K562 (cell line): ENCODE measurements at regions not wholly inside any gene's neighbourhood (a gene's known extent, or its start where the extent isn't known, plus 50 kb on each side); places are given as distances from the start of the nearest gene placed in this dataset.

Experiments used
- ATAC-seq: fragments of 200-7000 bp; cut with Tn5 transposase; 3 replicates; pipeline ENCODE4 v1.9.1; 2020; ENCODE audit warnings: moderate library complexity
- BruUV-seq: library from RNA; stranded (reverse); fragments of 400-500 nt; replicated peaks from 2 replicates; lab custom pipeline; 2021; lab: Mats Ljungman, UMichigan
- CTCF ChIA-PET: fragments of 300-600 bp; formaldehyde crosslinking; extraction: SDS; loops from one replicate; lab custom pipeline; 2021; ENCODE audit warnings: low intra/inter-chr PET ratio; lab: Yijun Ruan, JAX
- POLR2A ChIA-PET: fragments of 300-600, 350-650 bp; sonication (Branson Sonifier 250); formaldehyde crosslinking; extraction: SDS; loops from one replicate; lab custom pipeline; 2021; ENCODE audit warnings: antibody characterized with exemption, inconsistent platforms; lab: Yijun Ruan, JAX
- DNase-seq, 4 experiments: peaks; one replicate each; pipeline versions ENCODE4 v3.0.0 to v3.0.0-alpha.2; 2011 to 2018; ENCODE audit warnings: low spot score in 3 of 4, mixed read lengths in 3 of 4; ENCODE audit errors: extremely low read depth in 1 of 4
- FAIRE-seq: peaks from 2 replicates; lab custom pipeline; 2011; peaks lifted over from hg19 to GRCh38; lab: Jason Lieb, UNC
- H2AFZ ChIP-seq: 2 replicates; pipeline ENCODE4 v1.6.0; 2011; ENCODE audit warnings: low read depth, low read length, control low read depth, inconsistent platforms
- H3K27ac ChIP-seq: fragments of 200-600 bp; 3 replicates; pipeline ENCODE4 v1.8.0; 2011; ENCODE audit warnings: low read depth, mild to moderate bottlenecking, control low read depth, inconsistent platforms, low read length, moderate library complexity, mixed read lengths; ENCODE audit errors: extremely low read depth
- H3K27me3 ChIP-seq, 2 experiments: fragments of 300-600 bp in 1 of 2; 2 replicates in 1 of 2; 3 replicates in 1 of 2; pipeline versions ENCODE4 v1.6.0 to v1.8.0; 2011; ENCODE audit warnings: inconsistent platforms in 2 of 2, low read length in 2 of 2, mild to moderate bottlenecking in 1 of 2, mixed read lengths in 1 of 2, moderate library complexity in 1 of 2; ENCODE audit not compliant: control insufficient read depth in 2 of 2, insufficient read depth in 2 of 2
- H3K36me3 ChIP-seq: fragments of 300-600 bp; 3 replicates; pipeline ENCODE4 v1.8.0; 2011; ENCODE audit warnings: mild to moderate bottlenecking, low read length, inconsistent platforms; ENCODE audit not compliant: control insufficient read depth, insufficient read depth
- H3K4me1 ChIP-seq, 2 experiments: fragments of 200-600 bp in 1 of 2; replicated peaks in 1 of 2; 2 replicates in 1 of 2; 3 replicates in 1 of 2; pipeline versions ENCODE4 v1.5.1 to v1.8.0; 2011; ENCODE audit warnings: inconsistent platforms in 2 of 2, low read length in 2 of 2, mild to moderate bottlenecking in 1 of 2, mixed read lengths in 1 of 2, moderate library complexity in 1 of 2; ENCODE audit not compliant: control insufficient read depth in 2 of 2, insufficient read depth in 2 of 2
- H3K4me2 ChIP-seq: 2 replicates; pipeline ENCODE4 v1.6.1; 2011; ENCODE audit warnings: low read length, control low read depth, inconsistent platforms, mixed read lengths; ENCODE audit not compliant: insufficient read depth
- H3K4me3 ChIP-seq: fragments of 200-600 bp; sonication (generic), shearing (Covaris generic); 2 replicates; pipeline ENCODE4 v1.5.1; 2016; ENCODE audit warnings: control low read depth, inconsistent platforms
- H3K79me2 ChIP-seq: fragments of 200-600 bp; 3 replicates; pipeline ENCODE4 v1.8.0; 2011; ENCODE audit warnings: low read length, inconsistent platforms; ENCODE audit not compliant: control insufficient read depth, insufficient read depth
- H3K9ac ChIP-seq, 2 experiments: 2 replicates each; pipeline versions ENCODE4 v1.6.0 to v1.6.1; 2011; ENCODE audit warnings: low read depth in 2 of 2, low read length in 2 of 2, control low read depth in 1 of 2, inconsistent platforms in 1 of 2, mild to moderate bottlenecking in 1 of 2, mixed read lengths in 1 of 2; ENCODE audit not compliant: insufficient read depth in 1 of 2
- H3K9me1 ChIP-seq: one replicate; pipeline ENCODE4 v1.6.0; 2011; ENCODE audit warnings: inconsistent platforms, mild to moderate bottlenecking, low read length, moderate library complexity; ENCODE audit not compliant: control insufficient read depth, insufficient read depth
- H3K9me3 ChIP-seq: replicated peaks from 2 replicates; pipeline ENCODE4 v1.5.1; 2011; ENCODE audit warnings: low read depth, low read length, inconsistent platforms; ENCODE audit not compliant: control insufficient read depth, insufficient read depth
- H4K20me1 ChIP-seq: replicated peaks from 2 replicates; pipeline ENCODE4 v1.6.1; 2011; ENCODE audit warnings: low read length, inconsistent platforms, mixed read lengths; ENCODE audit not compliant: control insufficient read depth, insufficient read depth
- CXXC5 ChIP-seq: fragments of 250-450 bp; sonication (Bioruptor Pico); IDR thresholded peaks from 2 replicates; pipeline ENCODE4 v1.8.0; 2022; ENCODE audit warnings: inconsistent platforms, mild to moderate bottlenecking, moderate library complexity
- FOXJ3 ChIP-seq: sonication (generic); formaldehyde crosslinking; IDR thresholded peaks from 2 replicates; pipeline ENCODE4 v1.4.0; 2020; ENCODE audit warnings: mild to moderate bottlenecking, missing genetic modification reagents
- NR2C2 ChIP-seq, 2 experiments: fragments of 200-800 bp in 1 of 2; sonication (Bioruptor generic) in 1 of 2; sonication (generic) in 1 of 2; formaldehyde crosslinking in 1 of 2; IDR thresholded peaks; 2 replicates each; pipeline versions ENCODE4 v1.6.1 to v1.8.0; 2016 to 2022; ENCODE audit warnings: mild to moderate bottlenecking in 1 of 2, missing compliant biosample characterization in 1 of 2, missing genetic modification characterization in 1 of 2, missing genetic modification reagents in 1 of 2
- SMAD2 ChIP-seq: fragments of 150-350 bp; IDR thresholded peaks from 2 replicates; pipeline ENCODE4 v1.6.1; 2014; ENCODE audit warnings: low read depth, mild to moderate bottlenecking, low read length
- WGBS: fragments of 100-300 bp; shearing (Covaris generic); methylation state at CpG from one replicate; pipeline ENCODE4 v1.1.6; 2016; ENCODE audit warnings: low coverage, mixed read lengths; ENCODE audit not compliant: insufficient coverage; ENCODE audit errors: missing lambda C conversion rate; 5-methylcytosine and 5-hydroxymethylcytosine counted together
- in situ Hi-C: fragments of 300-500 bp; cut with MboI; formaldehyde crosslinking; loops from 4 replicates; pipeline ENCODE4 v1.15.0; 2018; ENCODE audit warnings: inconsistent platforms, mixed read lengths
- intact Hi-C: fragments of 100-400 bp; cut with micrococcal nuclease; formaldehyde crosslinking; loops from 2 replicates; pipeline ENCODE4 v1.14.2; 2022

GRCh38 chr13:50761406-50761805 is 82.1 kb downstream of the DLEU7 start:
- 0% methylated on average over 1 of the region's 1 CpG for WGBS
- H3K79me2 ChIP-seq = no peaks in the 10 kb centered on the region
- H3K27me3 ChIP-seq = peaks cover 4 to 9% of the 10 kb centered on the region in 2 experiments; a peak in 4 of 5 replicates
- no peak overlapping the region for H2AFZ ChIP-seq
- BruUV-seq = no TSS peak
- in situ Hi-C loops (no loop called here), intact Hi-C loops (no loop called here)
- no peak overlapping the region for H3K27ac ChIP-seq
- H3K4me3 ChIP-seq = no peak overlapping the region
- ChIA-PET POLR2A (no interaction called here), CTCF (no interaction called here)
- no peaks in the 10 kb centered on the region for H3K9me3 ChIP-seq
- H3K9ac ChIP-seq = no peak overlapping the region
- ATAC-seq (no peak), DNase-seq (no peak), FAIRE-seq (no peak)
- H4K20me1 ChIP-seq = no peaks in the 10 kb centered on the region
- no peak overlapping the region for H3K4me2 ChIP-seq
- TF ChIP-seq CXXC5 (CRISPR knock-in tag) (no peak), SMAD2 (no peak), NR2C2 (CRISPR knock-in tag; IDR thresholded peaks at IDR 0.05) (no peak), NR2C2 (tag; IDR thresholded peaks at IDR 0.05) (no peak)
- H3K9me1 ChIP-seq = no peaks in the 10 kb centered on the region
- no peaks in the 10 kb centered on the region for H3K36me3 ChIP-seq
- no peaks in the 10 kb centered on the region for H3K4me1 ChIP-seq

- BruUV-seq = no TSS peak
- Histone ChIP-seq H3K79me2 (no peaks in the 10 kb centered on the region), H3K9ac (no peak overlapping the region), H3K27ac (no peak overlapping the region), H3K4me1 (no peaks in the 10 kb centered on the region), H3K27me3 (peaks cover 4 to 14% of the 10 kb centered on the region in 2 experiments; a peak in 4 of 5 replicates), H3K4me2 (no peak overlapping the region), H3K9me3 (no peaks in the 10 kb centered on the region), H3K4me3 (no peak overlapping the region), H3K9me1 (no peaks in the 10 kb centered on the region), H4K20me1 (no peaks in the 10 kb centered on the region), H3K36me3 (no peaks in the 10 kb centered on the region), H2AFZ (no peak overlapping the region)
- FAIRE-seq (no peak), DNase-seq (no peak), ATAC-seq (no peak)
- intact Hi-C loops = no loop called here
- POLR2A ChIA-PET = no interaction called here
- 2% methylated on average over 4 of the region's 4 CpGs for WGBS
- TF ChIP-seq FOXJ3 = no peak
- CTCF ChIA-PET = no interaction called here
- in situ Hi-C loops = no loop called here
Measured at GRCh38 chr13:50762969-50763567, 80.4 kb downstream of the DLEU7 start.
